Coronary artery (tissue), 2 donors: ENCODE measurements at regions not wholly inside any gene's neighbourhood (a gene's known extent, or its start where the extent isn't known, plus 50 kb on each side); places are given as distances from the start of the nearest gene placed in this dataset.

ENCODE experiments used
- DNase-seq: peaks from one replicate; pipeline ENCODE4 v3.0.0-alpha.2; 2017; ENCODE audit warnings: low spot score
- H3K27ac ChIP-seq, 2 donors: fragments of 200-600 bp; sonication (generic); one replicate each; pipeline ENCODE4 v1.5.1; 2016 to 2019
- H3K4me3 ChIP-seq: fragments of 200-600 bp; sonication (generic); 2 replicates; pipeline ENCODE4 v1.5.1; 2016; ENCODE audit warnings: mild to moderate bottlenecking, moderate library complexity
- CTCF ChIP-seq: fragments of 200-600 bp; sonication (generic); IDR thresholded peaks from one replicate; pipeline ENCODE4 v1.5.1; 2019; ENCODE audit warnings: antibody characterized with exemption

- DNase-seq = no peak
- no peak for TF ChIP-seq CTCF
- Histone ChIP-seq H3K27ac (no peak overlapping the region), H3K4me3 (no peak overlapping the region)
Measured at GRCh38 chr3:124621498-124621897, 108.8 kb upstream of the UMPS start.

- no peak for DNase-seq
- no peak overlapping the region for H3K27ac ChIP-seq
- no peak for TF ChIP-seq CTCF
- no peak overlapping the region for H3K4me3 ChIP-seq
Measured at GRCh38 chr3:124625074-124625473, 105.2 kb upstream of the UMPS start.

GRCh38 chr3:124627501-124627908 lies 102.7 kb upstream of the UMPS start:
- Histone ChIP-seq H3K27ac (peak overlapping the region in 1 of 2 donors; percentile 29), H3K4me3 (no peak overlapping the region)
- DNase-seq = no peak
- TF ChIP-seq CTCF = no peak

- no peak for TF ChIP-seq CTCF
- DNase-seq = no peak
- Histone ChIP-seq H3K27ac (no peak overlapping the region), H3K4me3 (no peak overlapping the region)
Measured at GRCh38 chr3:124628863-124629262, 101.4 kb upstream of the UMPS start.

- H3K27ac ChIP-seq = no peak overlapping the region
- H3K4me3 ChIP-seq = no peak overlapping the region
- no peak for TF ChIP-seq CTCF
- DNase-seq = no peak
Measured at GRCh38 chr3:124629497-124629896, 100.8 kb upstream of the UMPS start.

- H3K27ac ChIP-seq = no peak overlapping the region
- DNase-seq = no peak
- TF ChIP-seq CTCF = no peak
- H3K4me3 ChIP-seq = no peak overlapping the region
Measured at GRCh38 chr3:124630960-124631359, 99.3 kb upstream of the UMPS start.

GRCh38 chr3:124631727-124632126 lies 98.5 kb upstream of the UMPS start:
- no peak for TF ChIP-seq CTCF
- Histone ChIP-seq H3K4me3 (no peak overlapping the region), H3K27ac (no peak overlapping the region)
- no peak for DNase-seq
